HG02840 (cell line): ENCODE measurements at regions not wholly inside any gene's neighbourhood (a gene's known extent, or its start where the extent isn't known, plus 50 kb on each side); places are given as distances from the start of the nearest gene placed in this dataset.
"Not testable (repeated sequence)": the region's sequence is repeated elsewhere in the genome, so short reads cannot be mapped to it uniquely, and the experiment has no call there.

Experiments
- ATAC-seq: cut with Tn5 transposase; IDR thresholded peaks from one replicate; pipeline ENCODE4 v1.9.1; 2021; ENCODE audit warnings: mild to moderate bottlenecking, moderate library complexity, moderate number of reproducible peaks; ENCODE audit not compliant: unreplicated experiment, low FRiP score

- no peak for ATAC-seq
These were observed 603.8 kb upstream of the USP24 start for GRCh38 chr1:55819011-55819410.

GRCh38 chr1:55816456-55817426 lies 601.6 kb upstream of the USP24 start:
- ATAC-seq = no peak

DNA sequence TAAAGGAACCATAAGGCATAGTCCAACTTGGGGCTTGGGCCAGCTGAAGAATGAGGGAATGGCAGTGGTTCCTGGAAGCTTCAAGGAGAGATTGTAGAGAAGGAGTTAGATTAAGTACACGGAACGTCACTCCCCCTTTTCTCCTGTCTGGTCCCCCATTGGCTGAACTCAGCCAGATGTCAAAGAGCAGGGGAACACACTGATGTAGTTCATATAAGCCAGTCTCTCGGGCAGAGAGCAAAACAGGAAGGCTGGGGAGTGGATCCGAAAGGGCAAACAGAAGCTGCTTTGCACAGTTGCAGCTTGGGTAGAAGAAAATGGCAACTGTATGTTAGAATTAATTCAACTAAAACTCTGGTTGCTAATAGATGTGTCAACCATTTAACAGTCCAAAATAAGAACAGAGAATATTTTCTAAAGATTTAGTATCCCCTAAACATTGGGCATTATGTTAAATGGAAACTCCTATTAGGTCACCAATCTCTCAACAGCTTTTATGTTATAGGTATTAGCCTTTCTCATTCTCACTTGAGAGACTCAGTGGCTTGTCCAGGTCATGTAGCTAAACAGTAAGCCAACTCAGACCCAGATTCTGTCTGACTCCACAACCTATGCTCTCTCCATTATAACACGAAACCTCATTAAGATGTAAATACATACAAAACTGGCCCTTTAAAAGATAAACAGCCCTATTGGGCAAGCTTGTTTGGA lies 600.7 kb upstream of the USP24 start:
- no peak for ATAC-seq

- ATAC-seq = no peak
These were observed 599.8 kb upstream of the USP24 start for GRCh38 chr1:55814967-55815366.

DNA sequence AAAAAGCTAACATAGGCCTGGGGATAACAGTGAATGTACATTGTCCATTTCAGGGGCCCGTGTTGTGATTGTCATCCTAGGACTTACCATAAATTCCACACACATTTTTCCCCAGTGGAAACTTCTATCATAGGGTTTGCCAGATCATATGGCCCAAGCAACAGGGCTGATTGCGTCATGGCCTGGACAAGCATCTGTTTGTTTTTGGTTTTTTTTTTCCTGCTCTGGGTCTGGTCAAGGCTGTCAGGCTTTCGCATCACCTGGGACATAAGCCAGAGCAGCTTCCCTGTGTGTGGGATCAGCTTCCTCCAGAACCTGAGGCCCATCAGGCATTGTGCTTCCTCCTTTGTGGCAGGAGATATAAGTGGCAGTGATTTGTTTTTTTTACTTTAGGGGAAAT lies 598.5 kb upstream of the USP24 start:
- ATAC-seq = no peak

- no peak for ATAC-seq
These were observed 597.1 kb upstream of the USP24 start for GRCh38 chr1:55812281-55812680.

- no peak for ATAC-seq
These were observed 593.1 kb upstream of the USP24 start for GRCh38 chr1:55808263-55808662.

- no peak for ATAC-seq
These were observed 588.3 kb upstream of the USP24 start for GRCh38 chr1:55803429-55803828.

DNA sequence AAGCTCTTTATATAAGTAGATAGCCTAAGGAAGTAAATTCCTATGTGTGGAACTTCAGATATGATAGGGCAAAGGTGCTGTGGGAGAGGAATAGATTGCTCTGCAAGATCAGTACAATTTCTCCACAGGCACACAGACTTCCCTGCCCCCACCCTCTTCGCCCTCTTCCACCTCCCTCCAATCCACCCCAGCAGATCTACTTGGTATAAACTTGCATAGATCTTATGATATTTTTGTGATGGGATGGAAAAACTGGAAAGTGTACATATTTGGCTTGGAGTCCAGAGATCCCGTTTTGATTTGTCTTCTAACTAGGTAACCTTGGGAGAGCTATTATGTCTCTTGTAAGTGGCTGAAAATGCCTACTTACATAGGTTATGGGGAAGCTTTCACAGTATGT lies 586.3 kb upstream of the USP24 start:
- no peak for ATAC-seq

GRCh38 chr1:55800503-55800902 lies 585.3 kb upstream of the USP24 start:
- ATAC-seq = no peak

- no peak for ATAC-seq
These were observed 578.7 kb upstream of the USP24 start for GRCh38 chr1:55793856-55794255.

- no peak for ATAC-seq
These were observed 577.7 kb upstream of the USP24 start for GRCh38 chr1:55792870-55793269.

DNA sequence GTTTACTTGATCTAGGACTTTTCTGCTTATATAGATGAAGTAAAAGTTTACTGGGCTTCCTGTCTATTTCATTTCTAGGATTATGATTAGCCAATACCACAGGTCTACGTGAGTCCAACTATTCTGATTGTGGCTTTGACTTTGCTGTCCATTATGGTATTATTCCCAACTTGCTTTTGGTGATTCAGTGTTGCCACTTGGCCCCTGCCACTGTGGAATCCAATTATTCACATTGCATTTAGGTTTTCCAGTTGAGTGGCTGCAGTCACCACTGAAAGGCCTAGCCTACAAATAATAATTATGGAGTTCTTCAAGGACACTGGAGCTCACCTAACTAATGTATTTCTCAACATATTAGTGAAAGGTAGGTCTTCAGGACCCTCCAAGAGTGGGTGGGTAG lies 574.3 kb upstream of the USP24 start:
- no peak for ATAC-seq

DNA sequence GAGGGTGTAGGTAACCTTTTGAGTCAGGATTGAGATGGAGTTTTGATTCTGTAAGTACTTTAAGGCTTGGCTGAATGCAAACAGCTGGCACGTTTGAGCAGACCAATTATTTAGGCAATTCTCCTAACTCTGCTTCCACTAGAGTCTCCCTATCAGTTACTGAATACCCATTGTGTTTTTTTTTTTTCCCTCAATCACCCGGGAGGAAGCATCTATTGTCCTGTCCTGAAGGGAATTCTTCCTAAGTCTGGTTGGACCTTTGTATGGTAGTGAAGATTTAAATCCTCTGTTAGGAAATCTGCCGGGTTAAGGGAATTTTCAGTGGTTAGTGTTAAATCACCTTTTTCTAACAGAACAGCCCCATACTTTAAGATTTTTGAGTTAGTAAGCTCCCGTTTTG lies 571.2 kb upstream of the USP24 start:
- no peak for ATAC-seq

GRCh38 chr1:55784941-55785450 lies 569.8 kb upstream of the USP24 start:
- ATAC-seq = not testable (repeated sequence)

- ATAC-seq = no peak
These were observed 566.8 kb upstream of the USP24 start for GRCh38 chr1:55781944-55782482.

GRCh38 chr1:55781003-55781402 lies 565.8 kb upstream of the USP24 start:
- no peak for ATAC-seq

DNA sequence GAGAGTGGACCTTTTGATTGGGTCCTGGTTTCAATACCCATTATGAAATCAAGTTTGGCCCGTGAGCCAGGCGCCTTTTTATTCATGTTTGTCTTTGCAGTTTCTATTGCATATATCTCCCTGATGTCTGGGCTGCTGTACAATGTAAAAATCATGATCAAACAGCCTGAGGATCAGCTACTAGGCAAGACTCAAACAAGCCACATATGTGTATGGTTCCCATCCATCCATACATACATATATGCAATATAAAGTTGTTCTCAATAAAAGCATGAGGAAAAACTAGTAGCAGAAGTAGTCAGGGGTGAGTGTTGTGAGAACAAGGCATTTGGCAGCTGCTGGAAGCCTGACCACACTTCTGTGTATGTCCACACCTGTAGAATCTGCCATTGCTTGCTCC lies 562.4 kb upstream of the USP24 start:
- ATAC-seq = no peak

- no peak for ATAC-seq
These were observed 559.8 kb upstream of the USP24 start for GRCh38 chr1:55775007-55775406.

DNA sequence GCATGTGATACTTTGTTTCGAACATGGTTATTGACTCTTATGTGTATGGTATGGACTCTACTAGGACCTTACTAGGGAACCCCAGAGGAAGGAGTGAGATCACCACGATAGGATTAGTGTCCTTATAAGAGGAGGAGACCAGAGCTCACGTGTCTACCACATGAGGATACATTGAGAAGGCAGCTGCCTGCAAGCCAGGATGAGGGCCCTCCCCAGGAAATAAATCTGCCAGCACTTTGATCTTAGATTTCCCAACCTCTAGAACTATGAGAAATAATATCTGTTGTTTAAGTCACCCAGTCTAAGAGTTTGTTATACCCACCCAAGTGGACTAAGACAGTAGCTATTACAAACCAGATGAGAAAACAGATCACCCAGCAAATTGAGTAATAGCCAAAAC lies 559.3 kb upstream of the USP24 start:
- no peak for ATAC-seq
